ENCODE measurements at regions not wholly inside any gene's neighbourhood (a gene's known extent, or its start where the extent isn't known, plus 50 kb on each side); places are given as distances from the start of the nearest gene placed in this dataset.

DNA sequence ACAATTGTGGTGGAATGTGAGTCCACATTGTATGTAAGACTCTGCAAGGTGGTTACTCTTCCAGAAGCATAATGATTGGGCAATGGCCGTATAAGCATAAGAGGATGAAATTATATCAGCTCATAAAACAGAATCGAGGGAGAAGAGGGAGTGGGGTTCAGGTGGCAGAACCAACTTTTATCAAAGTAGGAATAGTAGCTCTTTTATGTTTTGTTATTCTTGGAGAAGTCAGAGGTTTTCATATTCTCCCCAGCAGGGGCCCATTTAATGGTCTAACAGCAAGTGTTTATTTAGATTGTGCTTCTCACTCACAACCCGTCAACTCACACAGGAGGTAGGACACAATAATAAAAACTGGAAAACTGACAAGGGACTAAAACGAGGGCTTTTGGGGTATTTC, 291.3 kb upstream of the CD180 start:
- CTCF ChIA-PET: no interaction called here
- POLR2A ChIA-PET: no interaction called here
- DNase-seq (ENCODE audit: low read depth, low spot score): no peak
- TF ChIP-seq EGR1 (IDR thresholded peaks at IDR 0.05; ENCODE audit: borderline replicate concordance in 1 of 2, low read depth in 2 of 2, low read length in 2 of 2): no peak
- no peak for TF ChIP-seq WRNIP1 (IDR thresholded peaks at IDR 0.05; ENCODE audit: borderline replicate concordance, low read depth, low read length)
- TF ChIP-seq RFX5 (IDR thresholded peaks at IDR 0.05; ENCODE audit: low read depth, low read length): no peak
- TF ChIP-seq, protein P1, sequence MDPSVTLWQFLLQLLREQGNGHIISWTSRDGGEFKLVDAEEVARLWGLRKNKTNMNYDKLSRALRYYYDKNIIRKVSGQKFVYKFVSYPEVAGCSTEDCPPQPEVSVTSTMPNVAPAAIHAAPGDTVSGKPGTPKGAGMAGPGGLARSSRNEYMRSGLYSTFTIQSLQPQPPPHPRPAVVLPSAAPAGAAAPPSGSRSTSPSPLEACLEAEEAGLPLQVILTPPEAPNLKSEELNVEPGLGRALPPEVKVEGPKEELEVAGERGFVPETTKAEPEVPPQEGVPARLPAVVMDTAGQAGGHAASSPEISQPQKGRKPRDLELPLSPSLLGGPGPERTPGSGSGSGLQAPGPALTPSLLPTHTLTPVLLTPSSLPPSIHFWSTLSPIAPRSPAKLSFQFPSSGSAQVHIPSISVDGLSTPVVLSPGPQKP (IDR thresholded peaks at IDR 0.05; ENCODE audit: low read depth, low read length): no peak
- TF ChIP-seq, protein P2, sequence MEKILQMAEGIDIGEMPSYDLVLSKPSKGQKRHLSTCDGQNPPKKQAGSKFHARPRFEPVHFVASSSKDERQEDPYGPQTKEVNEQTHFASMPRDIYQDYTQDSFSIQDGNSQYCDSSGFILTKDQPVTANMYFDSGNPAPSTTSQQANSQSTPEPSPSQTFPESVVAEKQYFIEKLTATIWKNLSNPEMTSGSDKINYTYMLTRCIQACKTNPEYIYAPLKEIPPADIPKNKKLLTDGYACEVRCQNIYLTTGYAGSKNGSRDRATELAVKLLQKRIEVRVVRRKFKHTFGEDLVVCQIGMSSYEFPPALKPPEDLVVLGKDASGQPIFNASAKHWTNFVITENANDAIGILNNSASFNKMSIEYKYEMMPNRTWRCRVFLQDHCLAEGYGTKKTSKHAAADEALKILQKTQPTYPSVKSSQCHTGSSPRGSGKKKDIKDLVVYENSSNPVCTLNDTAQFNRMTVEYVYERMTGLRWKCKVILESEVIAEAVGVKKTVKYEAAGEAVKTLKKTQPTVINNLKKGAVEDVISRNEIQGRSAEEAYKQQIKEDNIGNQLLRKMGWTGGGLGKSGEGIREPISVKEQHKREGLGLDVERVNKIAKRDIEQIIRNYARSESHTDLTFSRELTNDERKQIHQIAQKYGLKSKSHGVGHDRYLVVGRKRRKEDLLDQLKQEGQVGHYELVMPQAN (conservative IDR thresholded peaks at IDR 0.05): no peak
- no peak for TF ChIP-seq POLR2AphosphoS5 (IDR thresholded peaks at IDR 0.05; ENCODE audit: low read length)
- no peaks in the 10 kb centered on the region for H3K36me3 ChIP-seq (ENCODE audit: control insufficient read depth in 2 of 2, insufficient read depth in 2 of 2, low read length in 1 of 2)
- FAIRE-seq: no peak
- H2AFZ ChIP-seq (ENCODE audit: control insufficient read depth, low read depth, low read length): no peak overlapping the region
- no peak overlapping the region for H3K4me2 ChIP-seq (ENCODE audit: control insufficient read depth, insufficient read depth)
- no peaks in the 10 kb centered on the region for H3K27me3 ChIP-seq (replicated peaks in 1 of 2; ENCODE audit: control insufficient read depth in 2 of 2, insufficient read depth in 2 of 2, low read length in 1 of 2)
- in situ Hi-C loops (cut with MboI): no loop called here
- SMC1A ChIA-PET (ENCODE audit: uncharacterized antibody, unreplicated experiment): no interaction called here
- no TSS peak for BruUV-seq (replicated peaks)
- H3K79me2 ChIP-seq (ENCODE audit: control insufficient read depth, insufficient read depth, low read length): no peaks in the 10 kb centered on the region
- RAD21 ChIA-PET (ENCODE audit: unreplicated experiment): no interaction called here
- intact Hi-C loops (cut with micrococcal nuclease; ENCODE audit: unreplicated experiment): no loop called here
- H3K4me1 ChIP-seq (ENCODE audit: control insufficient read depth, insufficient read depth, low read length): no peaks in the 10 kb centered on the region
- no peak overlapping the region for H3K4me3 ChIP-seq
- H3K9me3 ChIP-seq (replicated peaks; ENCODE audit: control insufficient read depth, insufficient read depth, low read length): no peaks in the 10 kb centered on the region
- 31% methylated on average over 4 of the region's 4 CpGs for WGBS (ENCODE audit: insufficient coverage, insufficient replicate concordance, low lambda C conversion rate, missing lambda C conversion rate)
- no peak for ATAC-seq
- H3K27ac ChIP-seq (ENCODE audit: control insufficient read depth, insufficient read depth): no peak overlapping the region
- no peak overlapping the region for H3K9ac ChIP-seq (ENCODE audit: control insufficient read depth, insufficient read depth, low read length)
- no peaks in the 10 kb centered on the region for H4K20me1 ChIP-seq (ENCODE audit: control insufficient read depth, insufficient read depth)
